OCI-LY1 (cell line): ENCODE measurements at regions not wholly inside any gene's neighbourhood (a gene's known extent, or its start where the extent isn't known, plus 50 kb on each side); places are given as distances from the start of the nearest gene placed in this dataset.

ENCODE experiments used
- H2AFZ ChIP-seq: fragments of 200-600 bp; sonication (generic), shearing (Covaris generic); 2 replicates; pipeline ENCODE4 v1.6.0; 2014; ENCODE audit warnings: antibody characterized with exemption, mild to moderate bottlenecking, low read length
- H3F3A ChIP-seq: fragments of 200-600 bp; sonication (generic), shearing (Covaris generic); 2 replicates; pipeline ENCODE4 v1.6.0; 2014; ENCODE audit warnings: mild to moderate bottlenecking, antibody characterized with exemption, low read length, moderate library complexity; ENCODE audit not compliant: insufficient read depth
- H3K27ac ChIP-seq: fragments of 200-600 bp; sonication (generic); 2 replicates; pipeline ENCODE4 v1.5.1; 2014; ENCODE audit warnings: low read length, mixed run types, mild to moderate bottlenecking, low read depth; ENCODE audit not compliant: poor library complexity, severe bottlenecking
- H3K27me3 ChIP-seq: fragments of 200-600 bp; sonication (generic); 2 replicates; pipeline ENCODE4 v1.6.0; 2014; ENCODE audit warnings: antibody characterized with exemption, mild to moderate bottlenecking, low read length, moderate library complexity; ENCODE audit not compliant: insufficient read depth
- H3K36me3 ChIP-seq: fragments of 200-600 bp; sonication (generic); 2 replicates; pipeline ENCODE4 v1.6.1; 2014; ENCODE audit warnings: mild to moderate bottlenecking, antibody characterized with exemption, low read length, moderate library complexity, mixed read lengths; ENCODE audit not compliant: insufficient read depth
- H3K4me1 ChIP-seq: fragments of 200-600 bp; sonication (generic); 2 replicates; pipeline ENCODE4 v1.5.1; 2014; ENCODE audit warnings: mild to moderate bottlenecking, low read length, moderate library complexity; ENCODE audit not compliant: insufficient read depth, severe bottlenecking
- H3K4me2 ChIP-seq: fragments of 200-600 bp; sonication (generic), shearing (Covaris generic); 2 replicates; pipeline ENCODE4 v1.6.1; 2014; ENCODE audit warnings: low read length
- H3K4me3 ChIP-seq: fragments of 200-600 bp; sonication (generic); 2 replicates; pipeline ENCODE4 v1.5.1; 2014; ENCODE audit warnings: low read length, low read depth, mild to moderate bottlenecking, mixed read lengths; ENCODE audit not compliant: poor library complexity, severe bottlenecking
- H3K79me2 ChIP-seq: fragments of 200-600 bp; shearing (Covaris generic); 2 replicates; pipeline ENCODE4 v1.6.1; 2016; ENCODE audit warnings: mixed run types, low read length, mixed read lengths; ENCODE audit not compliant: insufficient read depth
- H3K9ac ChIP-seq: fragments of 200-600 bp; sonication (generic), shearing (Covaris generic); 2 replicates; pipeline ENCODE4 v1.6.1; 2014; ENCODE audit warnings: mild to moderate bottlenecking, low read length, mixed read lengths
- H3K9me2 ChIP-seq: fragments of 200-600 bp; sonication (generic), shearing (Covaris generic); 2 replicates; pipeline ENCODE4 v1.6.1; 2014; ENCODE audit warnings: low read depth, mild to moderate bottlenecking, low read length, mixed read lengths
- H3K9me3 ChIP-seq: fragments of 200-600 bp; shearing (Covaris generic); 2 replicates; pipeline ENCODE4 v1.6.1; 2014; ENCODE audit warnings: low read length, mixed read lengths
- H4K20me1 ChIP-seq: fragments of 200-600 bp; sonication (generic), shearing (Covaris generic); 2 replicates; pipeline ENCODE4 v1.6.0; 2016; ENCODE audit warnings: mild to moderate bottlenecking, low read length; ENCODE audit not compliant: insufficient read depth
- EZH2 ChIP-seq: fragments of 200-600 bp; sonication (generic), shearing (Covaris generic); IDR thresholded peaks from 2 replicates; pipeline ENCODE4 v1.8.0; 2017; ENCODE audit warnings: borderline replicate concordance, mixed run types, mild to moderate bottlenecking, antibody characterized with exemption, low read length, moderate library complexity, mixed read lengths
- TF ChIP-seq, protein P1 (sequence below): fragments of 200-600 bp; sonication (generic), shearing (Covaris generic); IDR thresholded peaks from 2 replicates; pipeline ENCODE4 v1.5.1; 2017; ENCODE audit warnings: mild to moderate bottlenecking, antibody characterized with exemption, low read length, moderate library complexity, mixed read lengths

GRCh38 chr20:24802286-24802820 is 146.7 kb upstream of the CST7 start:
- Histone ChIP-seq H3K4me2 (no peak overlapping the region), H3K9me2 (no peaks in the 10 kb centered on the region), H3K27ac (no peak overlapping the region), H2AFZ (no peak overlapping the region), H3K4me1 (no peaks in the 10 kb centered on the region), H3K79me2 (no peaks in the 10 kb centered on the region), H3K27me3 (0 out of 2 replicates have a peak, but pooled peaks cover 5% of the 10 kb centered on the region), H4K20me1 (no peaks in the 10 kb centered on the region), H3K9me3 (no peaks in the 10 kb centered on the region), H3F3A (no peaks in the 10 kb centered on the region), H3K9ac (no peak overlapping the region), H3K36me3 (no peaks in the 10 kb centered on the region), H3K4me3 (no peak overlapping the region)
- TF ChIP-seq EZH2, result no peak
- TF ChIP-seq, protein P1, sequence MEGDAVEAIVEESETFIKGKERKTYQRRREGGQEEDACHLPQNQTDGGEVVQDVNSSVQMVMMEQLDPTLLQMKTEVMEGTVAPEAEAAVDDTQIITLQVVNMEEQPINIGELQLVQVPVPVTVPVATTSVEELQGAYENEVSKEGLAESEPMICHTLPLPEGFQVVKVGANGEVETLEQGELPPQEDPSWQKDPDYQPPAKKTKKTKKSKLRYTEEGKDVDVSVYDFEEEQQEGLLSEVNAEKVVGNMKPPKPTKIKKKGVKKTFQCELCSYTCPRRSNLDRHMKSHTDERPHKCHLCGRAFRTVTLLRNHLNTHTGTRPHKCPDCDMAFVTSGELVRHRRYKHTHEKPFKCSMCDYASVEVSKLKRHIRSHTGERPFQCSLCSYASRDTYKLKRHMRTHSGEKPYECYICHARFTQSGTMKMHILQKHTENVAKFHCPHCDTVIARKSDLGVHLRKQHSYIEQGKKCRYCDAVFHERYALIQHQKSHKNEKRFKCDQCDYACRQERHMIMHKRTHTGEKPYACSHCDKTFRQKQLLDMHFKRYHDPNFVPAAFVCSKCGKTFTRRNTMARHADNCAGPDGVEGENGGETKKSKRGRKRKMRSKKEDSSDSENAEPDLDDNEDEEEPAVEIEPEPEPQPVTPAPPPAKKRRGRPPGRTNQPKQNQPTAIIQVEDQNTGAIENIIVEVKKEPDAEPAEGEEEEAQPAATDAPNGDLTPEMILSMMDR, result no peak

GRCh38 chr20:24804481-24805206 is 144.4 kb upstream of the CST7 start:
- no peak overlapping the region for H3K9ac ChIP-seq
- no peaks in the 10 kb centered on the region for H3K36me3 ChIP-seq
- no peak overlapping the region for H3K27ac ChIP-seq
- no peaks in the 10 kb centered on the region for H3K79me2 ChIP-seq
- H3F3A ChIP-seq, result no peaks in the 10 kb centered on the region
- H2AFZ ChIP-seq, result no peak overlapping the region
- H3K4me1 ChIP-seq, result no peaks in the 10 kb centered on the region
- no peaks in the 10 kb centered on the region for H3K27me3 ChIP-seq
- H3K4me2 ChIP-seq, result no peak overlapping the region
- H3K4me3 ChIP-seq, result no peak overlapping the region
- H3K9me2 ChIP-seq, result no peaks in the 10 kb centered on the region
- H3K9me3 ChIP-seq, result no peaks in the 10 kb centered on the region
- TF ChIP-seq EZH2, result no peak
- TF ChIP-seq, protein P1, result no peak
- no peaks in the 10 kb centered on the region for H4K20me1 ChIP-seq

- no peak overlapping the region for H3K9ac ChIP-seq
- no peak overlapping the region for H3K4me3 ChIP-seq
- no peaks in the 10 kb centered on the region for H3K9me3 ChIP-seq
- no peaks in the 10 kb centered on the region for H3K9me2 ChIP-seq
- H3K27ac ChIP-seq, result no peak overlapping the region
- no peak overlapping the region for H3K4me2 ChIP-seq
- no peaks in the 10 kb centered on the region for H3F3A ChIP-seq
- H3K27me3 ChIP-seq, result no peaks in the 10 kb centered on the region
- H4K20me1 ChIP-seq, result no peaks in the 10 kb centered on the region
- H3K79me2 ChIP-seq, result no peaks in the 10 kb centered on the region
- H3K4me1 ChIP-seq, result no peaks in the 10 kb centered on the region
- no peak for TF ChIP-seq EZH2
- TF ChIP-seq, protein P1, result no peak
- H2AFZ ChIP-seq, result no peak overlapping the region
- H3K36me3 ChIP-seq, result no peaks in the 10 kb centered on the region
These were observed 143.4 kb upstream of the CST7 start for GRCh38 chr20:24805456-24806238.
